ENCODE measurements at regions not wholly inside any gene's neighbourhood (a gene's known extent, or its start where the extent isn't known, plus 50 kb on each side); places are given as distances from the start of the nearest gene placed in this dataset.

GRCh38 chr6:15801912-15802311 lies 139.1 kb upstream of the DTNBP1 start:
- no peak for DNase-seq (ENCODE audit: low spot score)

DNA sequence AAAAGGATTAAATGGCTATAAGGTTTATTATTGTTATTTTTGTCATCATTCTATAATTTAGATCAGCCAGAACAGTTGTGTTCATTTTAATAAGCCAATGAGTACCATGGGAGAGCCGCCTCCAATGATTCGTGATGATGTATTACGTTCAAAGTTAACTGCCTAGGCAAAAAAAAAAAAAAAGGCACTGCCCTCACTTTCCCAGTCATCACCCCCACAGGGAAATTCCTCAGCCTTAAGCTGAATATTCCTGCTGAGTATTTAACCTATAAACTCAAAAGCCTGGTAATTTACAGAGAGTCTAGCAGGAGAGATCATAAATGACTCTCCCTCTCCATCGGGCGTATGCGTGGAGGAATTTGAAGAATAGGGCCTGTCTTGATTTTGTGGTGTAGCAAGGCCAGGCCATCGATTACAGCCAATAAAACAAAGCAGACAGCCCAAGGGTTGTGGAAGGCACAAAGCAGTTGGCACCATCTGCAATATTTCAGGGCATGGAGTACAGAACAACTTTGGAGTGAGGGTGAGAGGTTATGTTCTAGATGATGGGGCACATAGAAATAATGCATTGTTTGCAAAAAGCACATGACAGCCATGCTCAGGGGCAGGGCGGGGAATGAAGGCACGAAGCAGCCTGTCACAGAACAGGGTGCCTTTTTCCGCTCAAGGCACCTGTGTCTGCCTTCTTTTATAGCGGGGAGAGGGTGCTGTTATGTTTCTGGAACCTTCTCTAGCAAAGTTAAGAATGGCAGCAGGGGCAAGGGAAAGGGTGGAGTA lies 138.2 kb upstream of the DTNBP1 start:
- no peak for DNase-seq (ENCODE audit: low spot score)

GRCh38 chr6:15798533-15799255 lies 135.9 kb upstream of the DTNBP1 start:
- DNase-seq (ENCODE audit: low spot score), result no peak

DNA sequence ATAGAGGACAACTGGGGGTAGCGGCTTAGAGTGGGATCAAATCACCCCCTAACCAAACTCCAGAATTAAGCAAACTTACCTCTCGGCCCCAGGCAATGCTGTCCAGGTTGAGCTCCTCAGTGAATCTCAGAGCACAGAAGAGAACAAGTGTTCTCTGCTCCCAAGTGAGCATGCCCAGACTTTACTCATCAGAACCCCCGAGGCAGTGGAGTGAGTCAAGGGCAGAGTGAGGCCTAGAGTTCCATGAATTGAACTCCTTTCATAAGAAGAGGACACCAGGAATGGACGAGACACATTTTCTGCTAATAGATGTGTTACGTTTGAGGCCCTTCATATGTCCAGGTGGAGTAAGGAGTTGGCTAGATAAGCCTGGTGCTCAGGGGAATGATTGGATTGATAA lies 134.0 kb upstream of the DTNBP1 start:
- DNase-seq (ENCODE audit: low spot score), result no peak

DNA sequence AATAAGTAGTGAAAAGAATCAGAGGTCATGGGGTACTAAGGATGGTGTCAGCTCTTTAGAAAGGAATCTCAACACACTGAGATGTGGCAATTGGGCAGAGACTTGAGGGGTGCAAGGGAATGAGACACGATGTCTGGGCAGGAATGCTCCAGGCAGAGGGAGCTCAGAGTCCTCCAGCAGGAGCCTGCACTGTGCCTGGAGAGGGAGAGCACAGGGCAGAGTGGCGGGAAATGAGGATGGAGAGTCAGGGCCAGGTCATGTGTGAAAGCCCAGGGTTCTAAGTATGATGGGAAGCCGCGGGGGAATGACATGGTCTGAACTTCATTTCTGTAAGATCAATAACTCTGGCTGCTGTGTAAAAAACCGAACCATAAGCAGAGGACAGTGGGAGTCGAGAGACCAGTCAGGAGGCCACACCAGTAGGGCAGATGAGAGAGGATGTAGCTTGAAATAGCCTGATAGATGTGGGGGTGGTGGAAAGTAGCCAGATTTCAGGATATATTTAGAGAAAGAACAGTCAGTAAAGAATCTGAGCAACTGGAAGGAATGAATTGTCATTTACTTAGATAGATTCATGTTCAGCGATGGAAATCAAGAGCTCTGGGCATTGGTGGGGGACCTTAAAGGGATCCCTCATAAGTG lies 133.4 kb upstream of the DTNBP1 start:
- peak; percentile 8 for DNase-seq (ENCODE audit: low spot score)

DNA sequence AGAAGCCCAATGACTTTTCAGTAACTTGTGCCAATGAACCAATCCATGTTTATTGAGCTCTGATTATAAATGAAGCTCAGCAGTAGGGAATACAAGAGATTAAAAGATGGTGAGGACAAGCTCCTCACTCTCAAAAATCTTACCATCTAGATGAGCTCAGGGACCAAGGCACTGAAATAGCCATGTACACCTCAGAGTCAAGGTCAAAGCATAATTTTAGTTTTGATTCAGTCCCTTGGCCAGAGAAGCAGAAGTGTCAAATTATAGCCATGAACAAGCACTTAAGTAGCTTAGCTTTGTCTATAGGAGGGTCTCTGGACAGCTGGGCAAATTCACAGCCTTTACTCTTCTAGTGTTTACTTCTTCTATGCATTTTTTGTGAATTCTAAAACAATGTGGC lies 131.0 kb upstream of the DTNBP1 start:
- no peak for DNase-seq (ENCODE audit: low spot score)

GRCh38 chr6:15793288-15793687 lies 130.5 kb upstream of the DTNBP1 start:
- no peak for DNase-seq (ENCODE audit: low spot score)

- DNase-seq (ENCODE audit: low spot score), result no peak
Measured at GRCh38 chr6:15792842-15793241, 130.0 kb upstream of the DTNBP1 start.

DNA sequence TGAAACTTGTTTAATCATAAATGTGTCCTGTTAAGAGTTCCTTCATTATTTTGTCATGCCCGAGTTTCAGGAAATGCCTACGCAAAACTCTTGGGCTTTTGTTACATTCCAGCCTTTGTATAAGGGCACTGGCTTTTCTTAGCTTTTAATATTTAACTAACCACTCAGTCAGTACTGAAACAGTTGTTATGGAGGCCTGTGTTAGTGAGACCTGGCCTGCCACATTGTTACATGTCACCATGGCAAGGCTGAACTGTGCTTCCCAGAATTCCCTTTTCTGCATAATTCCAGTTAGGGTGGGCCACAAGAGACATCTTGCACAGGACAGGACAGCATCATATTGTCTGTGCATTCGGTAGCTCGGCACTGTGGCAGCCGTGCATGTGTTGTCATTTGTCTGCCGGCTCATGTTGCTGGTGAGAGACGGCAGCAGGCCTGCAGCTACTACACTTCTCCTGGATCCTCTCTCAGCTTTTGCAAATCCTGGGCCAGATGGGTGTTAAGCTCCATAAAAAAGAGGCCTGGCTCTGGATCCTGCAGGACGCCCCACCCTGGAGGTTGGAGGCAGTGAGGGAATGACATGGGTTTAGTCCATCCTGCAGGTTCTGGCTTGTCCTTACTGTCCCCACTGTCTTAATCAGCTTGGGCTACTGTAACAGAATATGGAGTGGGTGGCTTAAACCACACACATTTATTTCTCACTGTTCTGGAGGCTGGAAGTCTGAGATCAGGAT lies 128.8 kb upstream of the DTNBP1 start:
- peak; percentile 18 for DNase-seq (ENCODE audit: low spot score)

DNA sequence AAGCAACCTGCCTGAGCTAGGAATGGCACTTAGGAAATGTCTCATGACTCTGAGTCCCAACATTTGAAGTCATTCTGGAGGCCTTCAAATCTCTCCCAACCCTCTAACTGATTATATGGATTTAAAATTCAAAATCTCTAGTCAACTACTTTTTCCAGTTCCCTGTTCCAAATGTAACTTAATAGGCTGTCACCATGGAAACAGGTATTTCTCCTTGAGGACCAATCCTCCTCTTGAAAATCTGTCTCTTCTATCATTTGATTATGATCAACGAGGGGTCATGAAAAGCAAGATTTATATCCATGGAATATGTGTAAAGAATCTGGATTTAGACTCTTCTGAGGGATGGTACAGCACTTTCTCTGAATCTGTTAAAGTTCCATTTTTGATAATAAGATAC lies 127.3 kb upstream of the DTNBP1 start:
- no peak for DNase-seq (ENCODE audit: low spot score)

GRCh38 chr6:15786846-15787245 lies 124.0 kb upstream of the DTNBP1 start:
- no peak for DNase-seq (ENCODE audit: low spot score)

GRCh38 chr6:15783484-15783883 lies 120.7 kb upstream of the DTNBP1 start:
- no peak for DNase-seq (ENCODE audit: low spot score)

- DNase-seq (ENCODE audit: low spot score), result no peak
Measured at GRCh38 chr6:15781890-15782289, 119.1 kb upstream of the DTNBP1 start.

GRCh38 chr6:15781333-15781732 lies 118.5 kb upstream of the DTNBP1 start:
- DNase-seq (ENCODE audit: low spot score), result no peak

- no peak for DNase-seq (ENCODE audit: low spot score)
Measured at GRCh38 chr6:15780437-15780836, 117.6 kb upstream of the DTNBP1 start.

GRCh38 chr6:15779726-15780125 lies 116.9 kb upstream of the DTNBP1 start:
- DNase-seq (ENCODE audit: low spot score), result no peak

GRCh38 chr6:15776458-15776980 lies 113.7 kb upstream of the DTNBP1 start:
- DNase-seq (ENCODE audit: low spot score), result no peak

DNA sequence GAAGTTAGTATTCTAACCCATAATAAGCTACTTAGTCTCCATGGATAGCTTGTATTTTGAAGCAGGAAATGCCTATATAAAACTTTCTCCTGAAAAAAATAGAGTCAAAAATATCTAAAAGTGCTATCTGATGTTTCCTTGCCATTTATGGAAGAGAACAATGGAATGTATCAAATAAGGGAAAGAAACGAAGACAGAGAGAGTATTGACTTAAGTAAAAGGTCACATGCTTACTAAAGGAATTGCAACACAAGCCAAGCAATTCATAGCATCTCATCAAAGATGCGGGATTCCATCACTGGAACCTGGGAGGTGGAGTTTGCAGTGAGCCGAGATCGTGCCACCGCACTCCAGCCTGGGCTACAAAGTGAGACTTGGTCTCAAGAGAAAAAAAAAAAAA lies 112.9 kb upstream of the DTNBP1 start:
- no peak for DNase-seq (ENCODE audit: low spot score)

DNA sequence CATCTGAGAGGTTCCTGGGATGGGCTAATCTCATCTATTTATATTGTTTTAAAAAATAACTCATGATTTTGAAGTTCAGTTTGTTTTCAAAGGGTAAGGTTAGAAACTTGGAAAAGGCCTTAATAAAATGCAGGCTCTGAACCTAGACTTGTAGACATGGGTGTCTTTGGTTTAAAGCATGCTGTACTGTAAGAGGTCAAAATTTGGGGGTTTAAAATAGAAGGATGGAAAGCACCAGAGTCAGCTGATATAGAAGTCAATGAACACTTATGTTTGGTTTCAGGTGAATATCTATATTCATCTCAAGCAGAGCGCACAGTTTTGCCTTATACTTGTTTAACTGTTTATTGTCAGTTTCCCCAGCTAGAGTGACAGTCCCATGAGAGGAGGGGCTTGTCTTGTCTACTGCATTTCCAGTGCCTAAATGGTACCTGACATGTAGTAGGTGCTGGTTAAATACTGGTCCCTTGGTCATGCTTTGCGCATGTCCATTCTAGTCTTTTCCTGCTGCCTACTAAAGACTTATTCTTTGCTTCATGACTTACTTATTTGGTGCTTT lies 112.3 kb upstream of the DTNBP1 start:
- no peak for DNase-seq (ENCODE audit: low spot score)

GRCh38 chr6:15773806-15774410 lies 111.1 kb upstream of the DTNBP1 start:
- no peak for DNase-seq (ENCODE audit: low spot score)

- no peak for DNase-seq (ENCODE audit: low spot score)
Measured at GRCh38 chr6:15770347-15771143, 107.7 kb upstream of the DTNBP1 start.

Measured in Ammon's horn (tissue), 1 donor.